Mammary epithelial cell (primary cell): ENCODE measurements at regions not wholly inside any gene's neighbourhood (a gene's known extent, or its start where the extent isn't known, plus 50 kb on each side); places are given as distances from the start of the nearest gene placed in this dataset.

Source experiments
- EZH2 ChIP-seq: IDR thresholded peaks from 2 replicates; pipeline ENCODE4 v1.6.1; 2012; ENCODE audit warnings: low read length, inconsistent platforms, borderline replicate concordance
- TF ChIP-seq, protein P1 (sequence below), 2 donors: IDR thresholded peaks in 1 of 2; conservative IDR thresholded peaks in 1 of 2; 2 replicates each; pipeline ENCODE4 v1.5.1; 2011 to 2012; ENCODE audit warnings: inconsistent platforms in 2 of 2, low read length in 2 of 2, mild to moderate bottlenecking in 2 of 2, control low read depth in 1 of 2, low read depth in 1 of 2; ENCODE audit not compliant: insufficient read depth in 1 of 2; ENCODE audit errors: extremely low read depth in 1 of 2

DNA sequence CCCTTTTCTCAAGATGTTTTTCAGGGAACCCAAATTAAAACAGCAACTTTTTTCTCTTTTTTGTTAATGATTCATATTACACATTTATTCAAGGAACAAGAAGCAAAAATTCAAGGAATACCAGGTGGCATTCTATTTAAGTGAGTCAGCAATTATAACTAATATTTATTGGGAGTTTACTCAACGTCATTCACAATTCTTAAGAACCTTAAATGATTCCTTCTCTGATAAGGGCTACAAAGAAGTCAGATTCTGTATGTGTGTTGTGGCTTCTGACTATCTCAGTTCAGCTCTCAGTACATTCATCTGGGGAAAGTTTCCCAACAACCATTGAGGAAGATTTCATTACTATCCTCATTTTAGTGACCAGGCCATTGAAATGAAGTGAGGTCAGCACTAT is 470.7 kb upstream of the AKR1E2 start:
- TF ChIP-seq EZH2, result no peak
- TF ChIP-seq, protein P1, sequence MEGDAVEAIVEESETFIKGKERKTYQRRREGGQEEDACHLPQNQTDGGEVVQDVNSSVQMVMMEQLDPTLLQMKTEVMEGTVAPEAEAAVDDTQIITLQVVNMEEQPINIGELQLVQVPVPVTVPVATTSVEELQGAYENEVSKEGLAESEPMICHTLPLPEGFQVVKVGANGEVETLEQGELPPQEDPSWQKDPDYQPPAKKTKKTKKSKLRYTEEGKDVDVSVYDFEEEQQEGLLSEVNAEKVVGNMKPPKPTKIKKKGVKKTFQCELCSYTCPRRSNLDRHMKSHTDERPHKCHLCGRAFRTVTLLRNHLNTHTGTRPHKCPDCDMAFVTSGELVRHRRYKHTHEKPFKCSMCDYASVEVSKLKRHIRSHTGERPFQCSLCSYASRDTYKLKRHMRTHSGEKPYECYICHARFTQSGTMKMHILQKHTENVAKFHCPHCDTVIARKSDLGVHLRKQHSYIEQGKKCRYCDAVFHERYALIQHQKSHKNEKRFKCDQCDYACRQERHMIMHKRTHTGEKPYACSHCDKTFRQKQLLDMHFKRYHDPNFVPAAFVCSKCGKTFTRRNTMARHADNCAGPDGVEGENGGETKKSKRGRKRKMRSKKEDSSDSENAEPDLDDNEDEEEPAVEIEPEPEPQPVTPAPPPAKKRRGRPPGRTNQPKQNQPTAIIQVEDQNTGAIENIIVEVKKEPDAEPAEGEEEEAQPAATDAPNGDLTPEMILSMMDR (conservative IDR thresholded peaks at IDR 0.05 in 1 of 2, IDR thresholded peaks at IDR 0.05 in 1 of 2; ENCODE audit: extremely low read depth in 1 of 2, insufficient read depth in 1 of 2, low read depth in 1 of 2, low read length in 2 of 2), result no peak
